T-helper 1 cell treated with Interleukin-12 subunit alpha and Interleukin-12 subunit beta and Interleukin-4 antibody, amounts not matched to agents 30 ng/mL and 1 ng/mL, for 36 hours (primary cell): ENCODE measurements at regions not wholly inside any gene's neighbourhood (a gene's known extent, or its start where the extent isn't known, plus 50 kb on each side); places are given as distances from the start of the nearest gene placed in this dataset.

ENCODE experiments used
- intact Hi-C: fragments of 100-400 bp; cut with micrococcal nuclease; formaldehyde crosslinking; loops from one replicate; pipeline ENCODE4 v1.15.1; 2024

GRCh38 chr1:90561103-90561783, 155.9 kb downstream of the BARHL2 start:
- intact Hi-C loops = no loop called here

GRCh38 chr1:90558754-90559378, 158.2 kb downstream of the BARHL2 start:
- intact Hi-C loops = no loop called here

- intact Hi-C loops = no loop called here
These were observed 159.0 kb downstream of the BARHL2 start for GRCh38 chr1:90558126-90558525.

- intact Hi-C loops = no loop called here
These were observed 159.4 kb downstream of the BARHL2 start for GRCh38 chr1:90557706-90558105.

GRCh38 chr1:90550626-90551406, 166.3 kb downstream of the BARHL2 start:
- intact Hi-C loops = no loop called here

GRCh38 chr1:90544356-90544755, 172.7 kb downstream of the BARHL2 start:
- intact Hi-C loops = no loop called here

GRCh38 chr1:90537606-90538362, 179.3 kb downstream of the BARHL2 start:
- intact Hi-C loops = no loop called here

GRCh38 chr1:90534663-90535295, 182.3 kb downstream of the BARHL2 start:
- intact Hi-C loops = no loop called here

- intact Hi-C loops = no loop called here
These were observed 183.0 kb downstream of the BARHL2 start for GRCh38 chr1:90534116-90534515.

GRCh38 chr1:90526954-90527353, 190.1 kb downstream of the BARHL2 start:
- intact Hi-C loops = no loop called here

- intact Hi-C loops = no loop called here
These were observed 194.7 kb downstream of the BARHL2 start for GRCh38 chr1:90522432-90522831.

- intact Hi-C loops = no loop called here
These were observed 203.1 kb downstream of the BARHL2 start for GRCh38 chr1:90513956-90514355.

GRCh38 chr1:90512441-90512840, 204.7 kb downstream of the BARHL2 start:
- intact Hi-C loops = no loop called here

GRCh38 chr1:90510143-90510542, 207.0 kb downstream of the BARHL2 start:
- intact Hi-C loops = no loop called here

GRCh38 chr1:90509225-90510048, 207.7 kb downstream of the BARHL2 start:
- intact Hi-C loops = no loop called here

- intact Hi-C loops = no loop called here
These were observed 208.5 kb downstream of the BARHL2 start for GRCh38 chr1:90508376-90509167.

GRCh38 chr1:90507173-90507572, 209.9 kb downstream of the BARHL2 start:
- intact Hi-C loops = no loop called here

GRCh38 chr1:90505806-90506205, 211.3 kb downstream of the BARHL2 start:
- intact Hi-C loops = no loop called here

- intact Hi-C loops = no loop called here
These were observed 212.6 kb downstream of the BARHL2 start for GRCh38 chr1:90504509-90504908.

GRCh38 chr1:90502696-90503095, 214.4 kb downstream of the BARHL2 start:
- intact Hi-C loops = no loop called here
